PFSK-1 (cell line): ENCODE measurements at regions not wholly inside any gene's neighbourhood (a gene's known extent, or its start where the extent isn't known, plus 50 kb on each side); places are given as distances from the start of the nearest gene placed in this dataset.

ENCODE experiments used
- FOXP2 ChIP-seq: optimal IDR thresholded peaks from 2 replicates; pipeline ENCODE3; 2011; ENCODE audit warnings: borderline replicate concordance, control low read depth, inconsistent platforms; ENCODE audit not compliant: insufficient read depth; ENCODE audit errors: extremely low read length, extremely low read depth
- POLR2AphosphoS5 ChIP-seq: IDR thresholded peaks from 2 replicates; pipeline ENCODE4 v1.6.1; 2012; ENCODE audit warnings: low read depth, mild to moderate bottlenecking, control low read depth, low read length, moderate library complexity
- SIN3A ChIP-seq: IDR thresholded peaks from 2 replicates; pipeline ENCODE4 v1.6.1; 2012; ENCODE audit warnings: mild to moderate bottlenecking, low read length, moderate library complexity, borderline replicate concordance; ENCODE audit not compliant: insufficient read depth
- TAF1 ChIP-seq: IDR thresholded peaks from 2 replicates; pipeline ENCODE4 v1.6.1; 2012; ENCODE audit warnings: low read length, control low read depth, borderline replicate concordance; ENCODE audit not compliant: insufficient read depth
- TF ChIP-seq, protein P1 (sequence below), 2 experiments: IDR thresholded peaks; 2 replicates each; pipeline versions ENCODE4 v1.6.1 to v1.8.0; 2011 to 2012; ENCODE audit warnings: low read depth in 2 of 2, low read length in 2 of 2, control low read depth in 1 of 2, inconsistent platforms in 1 of 2, mild to moderate bottlenecking in 1 of 2, moderate library complexity in 1 of 2; ENCODE audit not compliant: insufficient read depth in 1 of 2

DNA sequence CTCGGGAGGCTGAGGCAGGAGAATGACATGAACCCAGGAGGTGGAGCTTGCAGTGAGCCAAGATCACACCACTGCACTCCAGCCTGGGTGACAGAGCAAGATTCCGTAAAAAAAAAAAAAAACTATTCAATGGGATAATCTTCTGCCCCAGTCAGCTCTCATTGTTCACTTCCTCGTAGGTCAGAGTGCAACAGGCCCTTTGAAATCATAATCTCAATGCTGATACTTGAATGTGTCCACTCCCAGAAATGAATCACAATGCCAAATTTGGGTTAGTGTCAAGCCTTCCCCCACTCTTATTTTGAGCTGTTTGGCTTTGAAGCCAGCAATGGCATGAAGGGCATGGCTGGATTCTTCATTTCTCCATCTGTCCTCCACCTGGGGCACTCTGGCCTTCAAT, 610.3 kb upstream of the KLF4 start:
- TF ChIP-seq, protein P1, sequence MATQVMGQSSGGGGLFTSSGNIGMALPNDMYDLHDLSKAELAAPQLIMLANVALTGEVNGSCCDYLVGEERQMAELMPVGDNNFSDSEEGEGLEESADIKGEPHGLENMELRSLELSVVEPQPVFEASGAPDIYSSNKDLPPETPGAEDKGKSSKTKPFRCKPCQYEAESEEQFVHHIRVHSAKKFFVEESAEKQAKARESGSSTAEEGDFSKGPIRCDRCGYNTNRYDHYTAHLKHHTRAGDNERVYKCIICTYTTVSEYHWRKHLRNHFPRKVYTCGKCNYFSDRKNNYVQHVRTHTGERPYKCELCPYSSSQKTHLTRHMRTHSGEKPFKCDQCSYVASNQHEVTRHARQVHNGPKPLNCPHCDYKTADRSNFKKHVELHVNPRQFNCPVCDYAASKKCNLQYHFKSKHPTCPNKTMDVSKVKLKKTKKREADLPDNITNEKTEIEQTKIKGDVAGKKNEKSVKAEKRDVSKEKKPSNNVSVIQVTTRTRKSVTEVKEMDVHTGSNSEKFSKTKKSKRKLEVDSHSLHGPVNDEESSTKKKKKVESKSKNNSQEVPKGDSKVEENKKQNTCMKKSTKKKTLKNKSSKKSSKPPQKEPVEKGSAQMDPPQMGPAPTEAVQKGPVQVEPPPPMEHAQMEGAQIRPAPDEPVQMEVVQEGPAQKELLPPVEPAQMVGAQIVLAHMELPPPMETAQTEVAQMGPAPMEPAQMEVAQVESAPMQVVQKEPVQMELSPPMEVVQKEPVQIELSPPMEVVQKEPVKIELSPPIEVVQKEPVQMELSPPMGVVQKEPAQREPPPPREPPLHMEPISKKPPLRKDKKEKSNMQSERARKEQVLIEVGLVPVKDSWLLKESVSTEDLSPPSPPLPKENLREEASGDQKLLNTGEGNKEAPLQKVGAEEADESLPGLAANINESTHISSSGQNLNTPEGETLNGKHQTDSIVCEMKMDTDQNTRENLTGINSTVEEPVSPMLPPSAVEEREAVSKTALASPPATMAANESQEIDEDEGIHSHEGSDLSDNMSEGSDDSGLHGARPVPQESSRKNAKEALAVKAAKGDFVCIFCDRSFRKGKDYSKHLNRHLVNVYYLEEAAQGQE (IDR thresholded peaks at IDR 0.05; ENCODE audit: insufficient read depth in 1 of 2, low read depth in 2 of 2, low read length in 2 of 2): no peak
- no peak for TF ChIP-seq TAF1
- no peak for TF ChIP-seq SIN3A
- no peak for TF ChIP-seq POLR2AphosphoS5
- TF ChIP-seq FOXP2: no peak

DNA sequence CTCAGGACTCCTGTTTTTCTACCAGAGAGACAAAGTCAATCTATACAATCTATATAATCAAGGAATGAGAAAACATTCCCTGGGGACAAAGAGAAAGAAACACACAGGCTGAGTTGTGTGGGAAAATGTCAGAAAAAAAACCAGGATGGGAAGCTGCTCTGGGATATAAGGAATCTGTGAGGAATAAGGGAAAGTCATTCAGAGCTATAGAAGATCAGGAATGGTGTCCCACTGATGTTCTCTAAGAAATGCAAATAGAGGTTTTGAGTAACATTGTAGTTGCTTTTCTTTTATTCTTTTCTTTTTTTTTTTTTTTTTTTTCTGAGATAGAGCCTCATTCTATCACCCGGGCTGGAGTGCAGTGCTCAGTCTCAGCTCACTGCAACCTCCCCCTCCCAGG, 605.9 kb upstream of the KLF4 start:
- TF ChIP-seq POLR2AphosphoS5 (no peak), TAF1 (no peak), SIN3A (no peak), FOXP2 (no peak)
- TF ChIP-seq, protein P1 (IDR thresholded peaks at IDR 0.05; ENCODE audit: insufficient read depth in 1 of 2, low read depth in 2 of 2, low read length in 2 of 2): no peak

GRCh38 chr9:108094676-108094993, 605.1 kb upstream of the KLF4 start:
- no peak for TF ChIP-seq TAF1
- TF ChIP-seq, protein P1 (IDR thresholded peaks at IDR 0.05; ENCODE audit: insufficient read depth in 1 of 2, low read depth in 2 of 2, low read length in 2 of 2): no peak
- no peak for TF ChIP-seq SIN3A
- no peak for TF ChIP-seq FOXP2
- TF ChIP-seq POLR2AphosphoS5: no peak

DNA sequence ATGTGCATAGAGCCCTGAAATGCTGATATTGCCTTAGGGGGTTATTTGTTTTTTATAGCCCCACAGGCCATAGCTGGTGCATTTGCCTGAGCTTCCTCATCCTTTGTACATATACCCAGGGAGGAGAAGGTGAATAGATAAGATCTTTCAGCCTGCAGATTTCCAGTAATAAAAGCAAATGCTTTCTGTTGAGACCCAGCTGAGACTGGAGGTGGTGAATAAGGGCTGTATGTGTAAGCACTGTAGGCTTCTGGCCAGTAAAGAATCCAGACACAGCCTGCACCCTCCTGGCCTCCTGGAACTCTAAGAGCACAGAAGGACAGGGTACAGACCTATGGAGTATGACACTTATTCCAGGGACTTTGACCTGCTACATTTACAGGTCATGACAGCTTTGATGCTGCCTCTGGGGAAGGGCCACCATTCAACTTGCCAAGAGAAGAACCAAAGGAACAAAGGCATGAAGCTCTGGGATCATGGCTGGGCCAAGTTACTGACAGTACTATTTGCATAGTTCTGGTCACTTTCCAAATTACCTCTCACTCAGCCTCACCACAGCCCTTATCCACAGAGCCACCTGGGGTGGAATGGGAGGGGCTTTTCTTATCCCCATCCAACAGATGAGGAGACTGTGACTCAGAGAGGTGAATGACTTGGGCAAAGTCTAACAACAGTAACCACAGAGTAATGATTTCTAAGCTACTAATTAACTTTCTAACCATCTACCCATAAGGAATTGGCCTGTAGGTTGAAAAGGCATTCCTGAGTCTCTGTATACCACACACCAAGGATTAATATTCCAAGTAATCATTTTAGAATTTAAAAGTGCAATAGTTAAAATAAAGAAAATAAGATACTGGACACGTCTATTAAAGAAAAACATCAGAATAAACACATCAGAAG, 604.5 kb upstream of the KLF4 start:
- TF ChIP-seq, protein P1 (IDR thresholded peaks at IDR 0.05; ENCODE audit: insufficient read depth in 1 of 2, low read depth in 2 of 2, low read length in 2 of 2): no peak
- no peak for TF ChIP-seq FOXP2
- TF ChIP-seq POLR2AphosphoS5: no peak
- no peak for TF ChIP-seq TAF1
- TF ChIP-seq SIN3A: no peak

- no peak for TF ChIP-seq FOXP2
- no peak for TF ChIP-seq POLR2AphosphoS5
- no peak for TF ChIP-seq SIN3A
- TF ChIP-seq, protein P1 (IDR thresholded peaks at IDR 0.05; ENCODE audit: insufficient read depth in 1 of 2, low read depth in 2 of 2, low read length in 2 of 2): no peak
- no peak for TF ChIP-seq TAF1
Measured at GRCh38 chr9:108088916-108089315, 599.3 kb upstream of the KLF4 start.
